KMS-11 (cell line): ENCODE measurements at regions not wholly inside any gene's neighbourhood (a gene's known extent, or its start where the extent isn't known, plus 50 kb on each side); places are given as distances from the start of the nearest gene placed in this dataset.

Experiments used
- H2AFZ ChIP-seq: fragments of 200-600 bp; sonication (generic); 2 replicates; pipeline ENCODE4 v1.6.1; 2016; ENCODE audit warnings: antibody characterized with exemption, mixed run types, low read depth
- H3K27ac ChIP-seq: fragments of 200-600 bp; sonication (generic); 2 replicates; pipeline ENCODE4 v1.6.1; 2016; ENCODE audit warnings: mild to moderate bottlenecking, mixed run types
- H3K27me3 ChIP-seq: fragments of 200-600 bp; sonication (generic); 2 replicates; pipeline ENCODE4 v1.6.1; 2017; ENCODE audit warnings: mild to moderate bottlenecking, low read depth, mixed run types, moderate library complexity; ENCODE audit not compliant: insufficient read depth
- H3K36me3 ChIP-seq: fragments of 200-600 bp; sonication (generic); 2 replicates; pipeline ENCODE4 v1.6.1; 2017; ENCODE audit warnings: mild to moderate bottlenecking, mixed run types; ENCODE audit not compliant: insufficient read depth
- H3K4me1 ChIP-seq: fragments of 200-600 bp; sonication (generic); 2 replicates; pipeline ENCODE4 v1.6.1; 2016; ENCODE audit warnings: mild to moderate bottlenecking, low read depth, mixed run types; ENCODE audit not compliant: poor library complexity, severe bottlenecking
- H3K4me2 ChIP-seq: fragments of 200-600 bp; sonication (generic); 2 replicates; pipeline ENCODE4 v1.7.0; 2016; ENCODE audit warnings: mild to moderate bottlenecking, mixed run types
- H3K4me3 ChIP-seq: fragments of 200-600 bp; sonication (generic); IDR thresholded peaks from 2 replicates; pipeline ENCODE4 v1.6.1; 2017; ENCODE audit warnings: low read depth, low read length, mixed read lengths; ENCODE audit not compliant: insufficient read depth
- H3K79me2 ChIP-seq: fragments of 200-600 bp; sonication (generic); 2 replicates; pipeline ENCODE4 v1.6.1; 2016; ENCODE audit warnings: low read depth, mixed run types; ENCODE audit not compliant: insufficient read depth
- H3K9ac ChIP-seq: fragments of 200-600 bp; sonication (generic); 2 replicates; pipeline ENCODE4 v1.6.1; 2016; ENCODE audit warnings: mild to moderate bottlenecking, mixed run types
- H4K20me1 ChIP-seq: fragments of 200-600 bp; sonication (generic); 2 replicates; pipeline ENCODE4 v1.6.1; 2016; ENCODE audit warnings: mild to moderate bottlenecking, mixed run types; ENCODE audit not compliant: insufficient read depth
- TF ChIP-seq, protein P1 (sequence below): fragments of 200-600 bp; sonication (generic); conservative IDR thresholded peaks from 2 replicates; pipeline ENCODE4 v1.6.1; 2017; ENCODE audit warnings: low read depth, mild to moderate bottlenecking, antibody characterized with exemption, low read length, moderate library complexity, mixed read lengths

DNA sequence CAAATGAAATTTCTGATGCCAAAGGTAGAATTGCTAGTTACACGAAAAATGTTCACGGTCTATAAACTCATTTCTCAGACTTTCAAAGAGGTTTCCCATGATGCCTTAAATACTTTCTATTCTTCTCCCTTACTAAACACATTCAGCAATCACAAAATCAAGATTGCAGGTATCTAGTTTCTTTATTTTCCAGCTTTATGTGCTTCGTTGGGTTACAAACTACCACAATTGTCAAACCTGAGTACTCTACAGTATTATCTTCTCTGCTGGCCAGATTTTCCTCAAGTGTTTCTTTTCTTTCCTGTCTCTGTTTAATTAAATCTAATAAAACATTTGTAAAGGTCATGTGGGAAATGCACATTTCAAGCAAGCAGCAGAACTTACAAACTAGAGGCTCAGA, 201.8 kb upstream of the ZNF385D start:
- TF ChIP-seq, protein P1, sequence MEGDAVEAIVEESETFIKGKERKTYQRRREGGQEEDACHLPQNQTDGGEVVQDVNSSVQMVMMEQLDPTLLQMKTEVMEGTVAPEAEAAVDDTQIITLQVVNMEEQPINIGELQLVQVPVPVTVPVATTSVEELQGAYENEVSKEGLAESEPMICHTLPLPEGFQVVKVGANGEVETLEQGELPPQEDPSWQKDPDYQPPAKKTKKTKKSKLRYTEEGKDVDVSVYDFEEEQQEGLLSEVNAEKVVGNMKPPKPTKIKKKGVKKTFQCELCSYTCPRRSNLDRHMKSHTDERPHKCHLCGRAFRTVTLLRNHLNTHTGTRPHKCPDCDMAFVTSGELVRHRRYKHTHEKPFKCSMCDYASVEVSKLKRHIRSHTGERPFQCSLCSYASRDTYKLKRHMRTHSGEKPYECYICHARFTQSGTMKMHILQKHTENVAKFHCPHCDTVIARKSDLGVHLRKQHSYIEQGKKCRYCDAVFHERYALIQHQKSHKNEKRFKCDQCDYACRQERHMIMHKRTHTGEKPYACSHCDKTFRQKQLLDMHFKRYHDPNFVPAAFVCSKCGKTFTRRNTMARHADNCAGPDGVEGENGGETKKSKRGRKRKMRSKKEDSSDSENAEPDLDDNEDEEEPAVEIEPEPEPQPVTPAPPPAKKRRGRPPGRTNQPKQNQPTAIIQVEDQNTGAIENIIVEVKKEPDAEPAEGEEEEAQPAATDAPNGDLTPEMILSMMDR: no peak
- no peak overlapping the region for H3K4me2 ChIP-seq
- no peaks in the 10 kb centered on the region for H4K20me1 ChIP-seq
- no peaks in the 10 kb centered on the region for H3K79me2 ChIP-seq
- no peak overlapping the region for H3K9ac ChIP-seq
- H2AFZ ChIP-seq: no peak overlapping the region
- H3K4me3 ChIP-seq: no peak overlapping the region
- H3K36me3 ChIP-seq: no peaks in the 10 kb centered on the region
- H3K4me1 ChIP-seq: peaks cover 14% of the 10 kb centered on the region
- no peaks in the 10 kb centered on the region for H3K27me3 ChIP-seq
- H3K27ac ChIP-seq: no peak overlapping the region

DNA sequence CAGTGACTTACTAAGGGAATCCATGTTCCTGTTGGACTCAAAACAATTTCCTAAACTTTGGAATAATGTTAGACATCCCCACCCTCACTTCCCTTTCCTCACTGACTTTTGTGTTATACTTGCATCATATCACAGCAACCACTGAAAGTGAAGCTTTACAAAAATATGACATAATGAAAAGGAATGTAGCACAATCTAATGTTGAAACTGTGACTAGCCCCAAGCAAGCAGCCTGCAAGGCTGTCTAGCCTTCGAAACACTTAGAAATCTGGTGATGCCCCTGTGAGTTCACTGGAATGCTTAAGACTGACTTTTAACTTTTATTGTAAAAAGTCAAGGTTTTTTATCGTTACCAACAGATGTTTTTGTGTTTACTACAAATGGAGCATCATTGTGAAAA, 203.7 kb upstream of the ZNF385D start:
- Histone ChIP-seq H3K9ac (no peak overlapping the region), H2AFZ (no peak overlapping the region), H3K27me3 (no peaks in the 10 kb centered on the region), H3K27ac (no peak overlapping the region), H3K4me3 (no peak overlapping the region), H3K79me2 (no peaks in the 10 kb centered on the region), H3K36me3 (no peaks in the 10 kb centered on the region), H4K20me1 (no peaks in the 10 kb centered on the region), H3K4me2 (no peak overlapping the region; the same call in 1 of the 2 replicates), H3K4me1 (peaks cover 14% of the 10 kb centered on the region)
- TF ChIP-seq, protein P1: no peak

DNA sequence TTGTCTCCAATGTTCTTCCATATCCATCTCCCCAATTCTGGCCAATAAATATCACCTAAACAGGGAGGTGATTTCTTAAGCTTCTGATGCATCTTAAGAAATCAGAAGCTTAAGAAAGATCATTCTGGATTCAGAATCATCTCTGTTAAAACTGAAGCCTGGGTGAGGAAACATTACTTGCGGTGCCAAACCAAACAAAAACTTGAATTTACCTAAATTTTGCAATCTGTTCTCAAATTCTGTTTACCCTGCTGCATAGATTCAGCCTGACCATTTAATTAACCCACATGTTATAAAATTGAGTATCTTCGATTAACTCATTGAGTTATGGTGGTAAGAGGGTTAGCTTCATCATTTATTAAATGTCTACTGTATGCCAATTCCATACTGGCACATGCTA, 204.4 kb upstream of the ZNF385D start:
- Histone ChIP-seq H3K27ac (no peak overlapping the region), H3K36me3 (no peaks in the 10 kb centered on the region), H3K4me3 (no peak overlapping the region), H3K4me2 (no peak overlapping the region), H2AFZ (no peak overlapping the region), H3K4me1 (peaks cover 14% of the 10 kb centered on the region), H4K20me1 (no peaks in the 10 kb centered on the region), H3K9ac (no peak overlapping the region), H3K27me3 (no peaks in the 10 kb centered on the region), H3K79me2 (no peaks in the 10 kb centered on the region)
- TF ChIP-seq, protein P1: no peak

DNA sequence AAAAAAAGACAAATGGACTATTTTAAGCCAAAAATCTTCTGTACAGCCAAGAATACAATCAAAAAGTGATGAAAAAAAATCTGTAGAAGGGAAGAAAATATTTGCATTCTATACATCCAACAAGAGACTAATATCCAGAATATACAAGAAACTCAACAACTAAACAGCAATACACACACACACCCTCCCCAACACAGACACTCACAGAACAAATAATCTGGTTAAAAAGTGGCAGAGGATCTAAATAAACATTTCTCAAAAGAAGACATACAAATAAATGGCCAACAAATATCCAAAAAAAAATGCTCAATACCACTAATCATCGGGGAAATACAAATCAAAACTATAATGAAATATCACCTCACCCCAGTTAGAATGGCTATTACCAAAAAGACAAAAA, 209.0 kb upstream of the ZNF385D start:
- no peaks in the 10 kb centered on the region for H3K27me3 ChIP-seq
- H3K79me2 ChIP-seq: no peaks in the 10 kb centered on the region
- H3K4me1 ChIP-seq: peaks cover 3% of the 10 kb centered on the region
- TF ChIP-seq, protein P1: no peak
- H3K36me3 ChIP-seq: no peaks in the 10 kb centered on the region
- H2AFZ ChIP-seq: no peak overlapping the region
- H3K9ac ChIP-seq: no peak overlapping the region
- no peak overlapping the region for H3K27ac ChIP-seq
- no peak overlapping the region for H3K4me3 ChIP-seq
- no peaks in the 10 kb centered on the region for H4K20me1 ChIP-seq
- H3K4me2 ChIP-seq: no peak overlapping the region
